Astrocyte of the spinal cord (primary cell): ENCODE measurements at regions not wholly inside any gene's neighbourhood (a gene's known extent, or its start where the extent isn't known, plus 50 kb on each side); places are given as distances from the start of the nearest gene placed in this dataset.

Experiments
- DNase-seq: peaks from one replicate; pipeline ENCODE4 v3.0.0; 2011; ENCODE audit warnings: low read depth, low spot score
- H3K4me3 ChIP-seq: 2 replicates; pipeline ENCODE4 v1.5.1; 2011; ENCODE audit warnings: low read depth, mild to moderate bottlenecking, low read length, moderate library complexity
- CTCF ChIP-seq: IDR thresholded peaks from 2 replicates; pipeline ENCODE4 v1.5.1; 2012; ENCODE audit warnings: low read depth, mild to moderate bottlenecking, low read length, inconsistent platforms
- in situ Hi-C: cut with HindIII; loops from 2 replicates; pipeline ENCODE4 v1.10.0; 2017; ENCODE audit warnings: low sequenced_read_pairs

- in situ Hi-C loops: no loop called here
- TF ChIP-seq CTCF: no peak
- DNase-seq: no peak
- H3K4me3 ChIP-seq: no peak overlapping the region
Measured at GRCh38 chr13:111462944-111463343, 142.5 kb downstream of the TEX29 start.

GRCh38 chr13:111467111-111467890 lies 146.9 kb downstream of the TEX29 start:
- DNase-seq: no peak
- TF ChIP-seq CTCF: no peak
- in situ Hi-C loops: no loop called here
- no peak overlapping the region for H3K4me3 ChIP-seq

- no peak for TF ChIP-seq CTCF
- no peak for DNase-seq
- in situ Hi-C loops: no loop called here
- no peak overlapping the region for H3K4me3 ChIP-seq
Measured at GRCh38 chr13:111468037-111468959, 147.9 kb downstream of the TEX29 start.

GRCh38 chr13:111469450-111469849 lies 149.0 kb downstream of the TEX29 start:
- DNase-seq: no peak
- H3K4me3 ChIP-seq: no peak overlapping the region
- TF ChIP-seq CTCF: no peak
- in situ Hi-C loops: no loop called here

GRCh38 chr13:111469916-111470506 lies 149.6 kb downstream of the TEX29 start:
- H3K4me3 ChIP-seq: no peak overlapping the region
- no peak for TF ChIP-seq CTCF
- DNase-seq: no peak
- in situ Hi-C loops: no loop called here

GRCh38 chr13:111470933-111471332 lies 150.5 kb downstream of the TEX29 start:
- H3K4me3 ChIP-seq: no peak overlapping the region
- in situ Hi-C loops: no loop called here
- TF ChIP-seq CTCF: no peak
- DNase-seq: no peak
